ENCODE measurements at regions not wholly inside any gene's neighbourhood (a gene's known extent, or its start where the extent isn't known, plus 50 kb on each side); places are given as distances from the start of the nearest gene placed in this dataset.
"Not testable (repeated sequence)": the region's sequence is repeated elsewhere in the genome, so short reads cannot be mapped to it uniquely, and the experiment has no call there.

DNA sequence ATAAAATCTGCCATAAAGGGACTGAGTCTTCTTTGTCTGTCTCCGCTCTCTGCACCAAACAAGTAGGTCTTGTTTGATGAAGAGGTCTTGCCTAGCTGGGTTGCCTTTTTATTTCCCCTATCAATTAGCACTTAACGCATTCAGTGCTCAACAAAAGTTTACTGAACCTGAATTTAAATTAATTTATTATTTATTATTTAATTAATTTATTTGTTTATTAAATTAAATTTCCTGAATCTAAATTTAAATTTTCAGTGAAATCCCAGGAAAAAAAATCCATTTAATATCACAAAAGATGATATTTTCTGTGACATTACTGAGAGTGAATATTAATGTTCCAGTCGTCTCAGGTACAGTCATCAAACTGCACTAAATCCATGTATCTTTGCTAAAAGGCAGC is 164.9 kb upstream of the AGTR1 start:
- DNase-seq: no peak

DNA sequence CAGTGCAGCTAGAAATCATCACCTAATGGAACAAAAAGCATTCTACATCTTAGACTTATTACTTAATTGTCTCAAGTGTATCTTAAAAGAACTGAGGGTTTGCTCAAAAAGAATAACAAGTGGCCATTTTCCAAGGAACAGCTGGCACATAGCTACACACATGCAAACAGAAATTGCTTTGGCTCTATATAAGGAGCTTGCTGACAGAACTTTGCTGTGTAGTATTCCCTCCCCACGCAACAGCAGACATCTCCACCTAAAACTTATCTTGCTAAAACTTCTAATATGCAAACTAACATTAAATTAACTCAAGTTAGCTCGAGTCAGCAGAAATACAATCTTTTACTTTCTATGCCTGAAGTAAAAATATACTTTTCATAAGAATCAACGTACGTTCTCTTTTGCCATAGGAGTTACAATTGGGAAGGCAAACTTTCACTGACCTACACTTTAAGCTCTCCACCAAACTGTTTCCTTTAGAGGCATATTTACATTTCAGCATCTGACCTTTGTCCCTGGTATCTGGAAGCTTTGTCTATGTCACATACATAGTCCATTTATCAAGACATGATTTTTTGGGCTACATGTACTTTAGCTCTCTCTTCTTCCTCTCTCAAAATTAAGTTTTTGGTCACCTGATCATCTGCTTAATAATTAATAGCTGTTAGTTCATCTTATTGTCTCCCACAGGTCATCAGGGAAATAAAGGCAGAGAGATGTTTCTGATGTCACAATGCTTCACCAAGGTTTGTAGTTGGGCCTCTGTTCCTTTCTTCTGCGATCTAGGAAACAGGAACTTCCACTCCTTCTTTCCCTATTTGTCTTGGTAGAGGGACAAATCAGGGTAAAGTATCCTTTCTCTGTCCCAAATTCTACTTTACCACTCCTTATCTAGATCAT is 163.4 kb upstream of the AGTR1 start:
- DNase-seq: no peak

DNA sequence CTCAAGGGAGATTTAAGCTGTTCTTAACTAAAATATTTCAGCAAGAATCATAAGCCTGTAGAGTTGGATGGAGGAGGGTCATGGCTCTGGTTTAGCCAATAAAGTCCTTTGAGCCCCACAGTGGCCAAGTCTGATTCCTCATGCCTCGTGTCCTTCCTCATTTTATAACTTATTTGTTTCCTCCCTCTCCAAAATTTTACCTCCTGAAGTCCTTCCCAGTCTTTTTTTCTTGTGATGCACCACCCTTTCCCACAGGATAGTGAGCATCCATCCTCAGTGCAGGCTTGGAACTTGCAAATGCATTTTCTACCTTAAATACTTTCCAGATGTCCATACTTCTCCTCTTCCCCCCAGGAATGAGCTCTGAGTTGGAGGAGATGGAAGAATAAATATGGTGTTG is 162.7 kb upstream of the AGTR1 start:
- no peak for DNase-seq

DNA sequence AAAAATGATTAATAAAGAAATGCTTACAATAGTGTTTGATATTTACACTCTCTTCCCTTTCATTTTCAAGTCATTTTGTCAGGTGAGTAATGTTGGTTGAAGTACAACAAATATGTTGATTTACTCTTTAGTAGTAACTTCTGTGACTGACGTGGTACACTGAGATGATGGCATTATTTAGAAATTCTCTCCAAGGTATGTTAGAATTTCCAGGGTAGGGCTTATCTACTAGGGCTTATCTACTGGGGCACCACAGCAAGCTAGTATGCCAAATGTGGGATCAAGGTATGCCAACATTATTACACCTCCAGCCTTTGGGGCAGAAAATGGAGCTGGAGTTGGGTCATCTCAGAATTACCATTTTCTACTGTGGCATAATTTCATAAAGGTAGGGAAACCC is 157.4 kb upstream of the AGTR1 start:
- DNase-seq: no peak

DNA sequence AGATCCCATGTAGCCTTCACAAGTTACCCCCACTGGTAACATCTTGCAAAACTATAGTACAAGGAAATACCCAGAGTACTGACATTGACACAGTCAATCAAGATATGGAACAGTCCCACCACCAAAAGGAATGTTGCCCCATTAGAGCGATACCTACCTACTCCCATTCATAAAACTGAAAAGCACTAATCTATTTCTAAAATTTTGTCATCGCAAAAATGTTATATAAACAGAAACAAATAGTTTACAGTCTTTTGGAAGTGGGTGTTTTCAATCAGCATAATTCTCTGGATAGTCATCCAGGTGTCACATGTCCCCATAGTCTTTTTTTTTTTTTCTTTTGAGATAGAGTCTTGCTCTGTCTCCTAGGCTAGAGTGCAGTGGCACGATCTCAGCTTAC is 156.9 kb upstream of the AGTR1 start:
- DNase-seq: no peak

DNA sequence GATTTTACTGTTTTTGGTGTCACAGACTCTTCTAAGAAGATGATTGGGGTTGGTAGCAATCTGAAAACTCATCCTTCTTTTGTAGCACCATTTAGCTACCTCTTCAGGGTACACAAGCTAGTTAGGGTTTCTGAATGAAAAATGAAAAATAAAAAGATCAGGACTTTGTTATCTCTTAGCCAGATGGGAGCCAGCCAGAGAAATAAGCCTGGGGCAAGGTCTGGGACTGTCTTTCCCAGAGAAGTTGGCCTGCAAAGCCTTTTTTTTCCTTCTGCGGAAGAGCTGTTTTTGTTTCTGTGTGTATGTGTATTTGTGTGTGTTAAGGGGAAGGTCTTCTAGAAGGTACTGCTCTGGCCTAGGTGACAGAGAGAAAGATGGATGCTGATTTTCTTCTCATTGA is 150.7 kb upstream of the AGTR1 start:
- DNase-seq: no peak

DNA sequence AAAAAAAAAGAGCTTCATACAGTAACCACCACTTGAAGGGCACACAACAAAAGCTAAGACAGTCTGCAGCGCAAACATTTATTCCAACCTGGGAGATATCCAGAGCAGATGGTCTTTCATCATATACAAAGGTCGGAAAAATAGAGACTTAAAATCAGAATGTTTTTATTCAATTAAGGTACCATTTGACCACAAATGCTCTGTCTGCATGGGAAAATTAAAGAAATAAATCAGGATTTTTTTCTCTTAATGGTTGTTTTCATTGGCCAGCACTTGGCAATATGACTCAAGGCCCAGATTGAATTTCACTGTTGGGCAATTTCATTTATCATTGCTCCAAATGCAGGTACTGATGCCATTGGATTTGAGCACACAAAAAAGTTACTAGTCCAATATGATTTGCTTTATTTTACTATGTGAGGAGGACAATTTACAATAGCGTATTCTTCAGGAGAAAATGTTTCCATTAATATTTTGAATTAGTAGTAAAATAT is 145.9 kb upstream of the AGTR1 start:
- no peak for DNase-seq

DNA sequence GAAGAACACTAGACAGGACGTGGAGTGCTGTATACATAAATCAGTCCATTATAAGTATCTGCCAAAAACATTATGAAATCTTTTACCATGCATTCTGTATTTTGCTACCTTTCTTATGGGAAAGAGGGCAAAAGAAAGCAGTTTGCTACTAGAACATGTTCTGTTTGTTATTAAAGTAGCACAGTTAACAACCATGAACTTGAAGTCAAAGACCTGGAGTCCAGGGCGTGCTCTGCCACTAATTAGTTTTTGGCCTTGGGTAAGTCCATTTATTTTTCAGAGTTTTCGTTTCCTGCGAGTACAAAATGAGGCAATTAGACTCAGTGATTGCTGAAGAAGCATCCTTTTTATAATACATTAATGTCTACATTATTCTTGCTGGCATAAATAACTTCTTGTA is 143.3 kb upstream of the AGTR1 start:
- DNase-seq: no peak

DNA sequence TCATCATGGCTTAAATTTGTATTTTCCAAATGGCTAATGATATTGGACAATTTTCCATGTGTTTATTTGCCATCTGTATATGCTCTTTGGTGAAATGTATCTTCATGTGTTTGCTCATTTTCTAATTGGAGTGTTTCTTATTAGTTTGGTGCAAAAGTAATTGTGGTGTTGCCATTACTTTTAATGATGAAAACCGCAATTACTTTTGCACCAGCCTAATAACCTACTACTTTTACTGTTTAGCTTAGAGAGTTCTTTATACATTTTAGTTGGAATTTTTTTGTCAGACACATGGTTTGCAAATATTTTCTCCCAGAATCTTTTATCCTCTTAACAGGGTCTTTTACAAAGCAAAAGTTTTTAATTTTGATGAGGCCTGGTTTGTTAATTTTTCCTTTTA is 141.0 kb upstream of the AGTR1 start:
- DNase-seq: peak; percentile 6

DNA sequence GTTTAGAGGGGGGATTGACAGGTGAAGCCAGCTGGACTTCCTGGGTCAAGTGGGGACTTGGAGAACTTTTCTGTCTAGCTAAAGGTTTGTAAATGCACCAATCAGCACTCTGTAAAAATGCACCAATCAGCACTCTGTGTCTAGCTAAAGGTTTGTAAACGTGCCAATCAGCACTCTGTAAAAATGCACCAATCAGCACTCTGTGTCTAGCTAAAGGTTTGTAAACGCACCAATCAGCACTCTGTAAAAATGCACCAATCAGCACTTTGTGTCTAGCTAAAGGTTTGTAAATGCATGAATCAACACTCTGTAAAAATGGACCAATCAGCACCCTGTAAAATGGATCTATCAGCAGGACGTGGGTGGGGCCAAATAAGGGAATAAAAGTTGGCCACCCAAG is 120.1 kb upstream of the AGTR1 start:
- not testable (repeated sequence) for DNase-seq

DNA sequence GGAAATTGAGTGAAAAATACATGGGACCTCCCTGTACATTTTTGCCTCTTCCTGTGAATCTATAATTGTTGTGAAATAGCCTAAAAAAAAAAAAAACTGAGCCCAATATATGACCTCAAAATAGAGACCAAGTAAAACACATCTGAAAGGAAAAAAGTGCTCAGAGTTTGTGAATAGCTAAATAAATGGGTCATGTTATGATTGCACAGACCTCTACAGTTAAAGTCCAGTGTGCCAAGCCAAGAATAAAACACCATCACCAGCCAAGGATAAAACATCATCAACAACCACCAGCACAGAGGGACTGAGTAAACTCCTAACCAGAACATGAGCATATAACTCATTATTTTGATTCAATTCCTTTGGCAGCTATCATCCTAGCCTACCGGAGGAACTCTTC is 115.6 kb upstream of the AGTR1 start:
- no peak for DNase-seq

DNA sequence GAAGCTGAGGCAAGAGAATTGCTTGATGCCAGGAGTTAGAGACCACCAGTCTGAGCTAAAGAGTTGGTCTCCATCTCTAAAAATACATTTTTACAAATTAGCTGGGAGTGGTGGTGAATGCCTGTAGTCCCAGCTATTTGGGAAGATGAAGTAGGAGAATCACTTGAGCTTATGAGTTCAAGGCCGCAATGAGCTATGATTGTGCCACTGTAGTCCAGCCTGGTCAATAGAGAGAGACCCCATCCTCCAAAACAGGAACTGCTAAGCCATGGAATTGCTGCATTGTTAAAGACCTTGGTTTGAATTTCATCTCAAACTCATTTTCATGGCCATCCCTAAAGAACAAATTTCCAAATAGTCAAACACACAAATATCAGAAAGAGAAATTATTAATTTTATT is 113.9 kb upstream of the AGTR1 start:
- DNase-seq: no peak

DNA sequence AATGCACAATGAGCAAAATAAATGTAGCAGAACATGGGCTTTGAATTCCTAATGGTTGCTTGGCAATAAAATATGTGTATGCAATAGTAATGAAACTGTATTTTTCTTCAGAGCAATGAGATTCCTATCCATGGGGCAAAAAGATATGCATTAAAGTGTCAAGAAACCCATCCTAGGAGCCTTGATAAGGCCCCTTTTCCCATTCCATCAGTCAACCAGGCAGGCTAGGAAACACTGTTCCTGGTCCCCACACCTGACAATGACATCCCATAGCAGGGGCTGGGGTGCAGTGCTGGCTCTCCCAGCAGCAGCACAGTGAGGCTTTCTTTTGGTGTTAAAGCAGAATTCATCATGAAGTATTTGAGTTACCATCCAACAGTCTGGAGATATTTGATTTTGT is 113.3 kb upstream of the AGTR1 start:
- no peak for DNase-seq

DNA sequence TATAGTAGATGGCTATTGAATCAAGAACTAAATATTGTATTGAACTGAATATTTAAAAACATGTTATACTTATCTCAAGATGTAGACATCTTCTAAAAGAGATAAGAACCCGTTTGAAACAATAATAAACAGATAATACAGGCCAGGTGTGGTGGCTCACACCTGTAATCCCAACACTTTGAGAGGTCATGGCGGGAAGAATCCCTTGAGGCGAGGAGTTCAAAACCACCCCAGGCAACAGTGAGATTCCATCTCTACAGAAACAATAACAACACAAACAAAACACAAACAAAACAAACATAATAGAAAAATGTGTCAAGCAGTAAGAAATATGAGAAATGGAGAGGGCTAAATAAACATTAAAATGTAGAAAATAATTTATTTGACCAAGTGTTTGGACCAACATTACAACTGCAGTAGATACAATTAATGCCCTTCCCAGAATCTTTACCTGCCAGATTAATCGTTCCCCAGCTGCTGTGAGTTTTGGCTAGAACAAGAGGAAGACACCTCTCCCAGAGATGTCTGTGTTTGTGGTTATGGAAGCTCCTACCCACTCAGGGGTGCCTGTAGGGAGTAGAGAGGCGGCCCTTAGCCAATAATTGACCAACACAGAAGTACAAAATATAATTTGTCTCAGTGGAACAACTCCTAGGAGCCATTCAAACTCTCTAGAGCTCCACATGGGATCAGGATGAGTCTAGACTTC is 111.9 kb upstream of the AGTR1 start:
- DNase-seq: no peak

DNA sequence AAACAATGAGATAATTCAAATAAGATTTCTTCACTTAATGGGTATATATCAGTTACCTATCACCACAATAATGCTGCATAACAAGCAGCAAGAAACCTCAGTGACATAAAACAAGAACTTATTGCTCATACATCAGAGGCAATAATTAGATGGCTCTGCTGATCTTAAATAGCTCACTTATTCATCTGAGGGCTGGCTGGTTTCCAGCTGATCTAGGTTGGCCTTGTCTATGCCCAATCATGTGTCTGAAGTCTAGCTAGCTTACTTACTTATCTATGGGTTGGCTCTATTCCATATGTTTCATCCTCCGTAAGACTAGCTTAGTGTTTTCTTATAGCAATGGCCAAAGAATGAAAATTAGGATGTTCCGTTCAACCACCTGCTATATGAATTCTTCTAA is 109.4 kb upstream of the AGTR1 start:
- DNase-seq: no peak

DNA sequence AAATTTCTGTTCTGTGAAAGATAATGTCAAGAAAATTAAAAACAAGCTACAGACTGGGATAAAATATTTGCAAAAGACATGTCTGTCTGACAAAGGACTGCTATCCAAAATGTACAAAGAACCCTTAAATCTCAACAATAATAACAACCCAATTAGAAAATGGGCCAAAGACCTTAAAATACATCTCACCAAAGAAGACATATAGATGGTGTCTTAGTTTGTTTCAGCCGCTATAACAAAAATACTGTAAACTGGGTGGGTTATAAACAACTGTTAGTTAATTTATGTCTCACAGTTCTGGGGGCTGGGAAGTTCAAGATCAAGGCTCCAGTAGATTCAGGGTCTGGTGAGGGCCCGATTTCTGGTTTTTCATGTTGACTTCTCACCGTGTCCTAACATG is 106.2 kb upstream of the AGTR1 start:
- no peak for DNase-seq

DNA sequence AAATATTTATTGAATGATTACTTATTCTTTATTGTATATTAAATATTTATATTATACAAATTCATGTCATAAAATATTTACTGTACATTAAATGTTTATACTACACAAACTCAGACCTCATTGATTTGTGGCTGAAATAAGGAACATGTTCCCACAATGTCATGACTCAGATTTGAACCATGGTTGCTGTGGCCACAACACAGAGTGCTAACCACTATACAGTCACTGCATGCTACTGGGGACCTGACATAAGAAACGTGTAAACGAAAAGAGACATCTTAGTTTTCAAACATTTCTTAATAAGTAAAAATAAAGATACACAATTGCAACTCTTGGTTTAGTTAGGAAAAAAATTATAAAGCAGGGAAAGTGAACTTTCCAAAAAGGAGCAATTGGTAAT is 99.1 kb upstream of the AGTR1 start:
- no peak for DNase-seq

DNA sequence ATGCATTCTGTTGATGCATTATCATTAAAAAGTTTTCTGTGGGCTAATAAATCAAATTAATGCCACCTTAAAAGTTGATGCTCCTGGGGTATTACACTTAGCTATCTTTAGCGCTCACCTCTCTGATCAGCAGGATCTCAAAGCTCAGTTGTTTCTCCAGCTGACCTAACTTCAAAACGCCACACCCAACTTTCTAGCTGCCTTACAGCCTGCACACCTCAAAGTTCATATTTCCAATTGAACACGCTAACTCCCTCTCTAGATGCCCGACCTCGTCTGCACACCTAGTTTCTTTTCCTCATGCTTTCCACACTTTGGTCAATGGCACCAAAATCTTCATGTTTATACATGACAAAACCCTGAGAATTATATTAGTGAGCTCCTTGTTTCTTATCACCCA is 98.2 kb upstream of the AGTR1 start:
- no peak for DNase-seq

DNA sequence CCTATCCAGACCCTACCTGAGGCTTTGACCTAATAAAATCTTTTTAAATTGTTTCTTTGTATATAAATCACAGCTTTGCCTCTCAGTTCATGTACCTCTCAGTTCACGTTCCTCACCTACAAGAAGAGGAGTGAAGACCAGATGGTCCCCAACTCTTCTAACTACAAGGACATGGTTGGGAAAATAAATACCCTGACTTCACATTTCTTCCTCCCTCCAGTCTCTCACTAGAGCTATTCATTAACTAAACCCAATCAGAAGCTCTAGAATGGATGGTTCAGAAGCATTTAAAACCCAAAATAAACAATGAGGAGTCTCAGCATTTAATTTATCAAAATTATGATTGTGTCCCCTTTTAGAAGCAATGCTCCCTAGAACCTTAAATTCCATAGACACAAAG is 97.3 kb upstream of the AGTR1 start:
- DNase-seq: no peak

DNA sequence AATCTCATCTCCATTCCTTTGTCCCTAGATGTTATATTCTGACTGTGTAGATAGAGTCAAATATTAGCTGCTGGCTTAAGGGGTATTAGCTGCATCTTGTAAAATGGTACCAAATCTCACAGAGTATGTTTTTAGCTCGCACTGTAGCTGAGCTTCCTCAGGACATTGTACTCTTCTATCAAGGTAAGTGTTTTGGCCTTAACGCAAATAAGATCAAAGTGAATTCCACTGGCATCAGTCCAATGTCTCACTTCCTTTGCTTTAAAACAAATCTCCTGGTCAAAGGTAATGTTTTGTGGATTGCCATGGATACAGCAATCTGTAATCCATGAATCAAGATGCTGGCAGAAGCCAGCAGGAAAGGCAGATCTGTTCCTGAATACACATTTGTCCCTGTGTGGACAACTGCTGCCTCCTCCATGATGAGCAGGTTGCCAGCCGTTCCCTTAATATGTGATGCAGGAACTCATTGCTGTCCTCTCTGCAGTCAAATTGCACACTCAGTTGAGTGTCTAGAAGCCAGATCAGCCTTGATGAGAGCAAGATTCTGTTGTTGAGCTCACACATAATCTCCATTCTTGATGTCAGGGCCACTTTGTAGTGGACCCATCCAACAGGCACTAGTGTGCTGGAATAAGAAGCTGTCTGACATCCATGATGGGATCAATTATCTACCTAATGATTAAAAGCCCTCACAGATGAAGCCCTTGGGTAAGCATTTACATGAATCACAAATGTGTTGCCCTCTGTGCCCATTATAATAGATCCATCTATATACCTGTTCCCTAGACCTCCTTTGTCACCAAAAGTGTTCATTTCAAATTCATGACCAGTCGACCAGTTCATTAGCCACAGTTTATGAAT is 96.6 kb upstream of the AGTR1 start:
- no peak for DNase-seq

DNA sequence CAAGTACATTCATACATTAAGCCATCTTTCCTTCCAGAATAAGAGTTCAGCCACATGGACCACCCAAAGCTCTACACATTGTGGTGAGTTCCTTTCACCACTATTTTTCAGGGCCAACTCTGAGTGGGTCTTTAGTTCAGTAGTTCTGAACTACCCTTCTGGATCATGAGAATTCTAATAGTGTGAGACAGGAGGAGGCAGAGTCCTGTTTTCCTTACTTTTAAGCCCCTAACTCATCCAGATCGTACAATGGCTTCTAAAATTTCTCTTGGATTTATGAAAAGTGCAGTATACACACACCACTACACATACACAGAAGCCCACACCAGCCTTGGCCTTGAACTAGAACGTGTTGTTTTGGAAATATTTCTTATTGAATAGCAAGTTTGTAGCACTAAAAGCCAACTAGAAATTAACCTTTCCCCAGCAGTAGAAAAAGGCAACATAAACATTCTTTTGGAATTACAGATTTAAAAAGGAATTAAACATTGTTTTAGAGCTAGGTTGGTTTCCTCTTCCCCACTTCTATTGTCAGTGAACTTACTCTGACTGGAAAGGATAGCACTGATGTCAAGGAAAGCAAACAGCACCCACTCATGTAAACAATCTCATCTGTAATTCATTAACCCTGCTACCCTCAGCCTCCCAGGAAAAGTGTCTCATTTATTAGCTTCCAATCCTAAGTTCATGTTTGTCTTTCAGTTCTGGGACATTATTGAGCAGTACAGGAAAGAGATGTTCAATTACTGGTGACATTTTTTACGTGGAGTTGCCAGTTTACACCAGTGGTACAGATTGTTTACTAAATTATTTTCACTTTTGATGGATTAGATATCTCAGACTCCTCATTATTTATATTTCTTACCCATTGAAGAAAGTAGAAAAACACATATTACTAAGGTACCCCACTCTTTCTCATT is 95.7 kb upstream of the AGTR1 start:
- no peak for DNase-seq
